HepG2 (cell line): ENCODE measurements at regions not wholly inside any gene's neighbourhood (a gene's known extent, or its start where the extent isn't known, plus 50 kb on each side); places are given as distances from the start of the nearest gene placed in this dataset.

Source experiments
- ATF7-NPFF ChIP-seq: sonication (generic); formaldehyde crosslinking; IDR thresholded peaks from 2 replicates; pipeline ENCODE4 v1.8.1; 2023; ENCODE audit warnings: mild to moderate bottlenecking, low read depth, missing genetic modification reagents, moderate library complexity
- CENPT ChIP-seq: sonication (generic); formaldehyde crosslinking; IDR thresholded peaks from 2 replicates; pipeline ENCODE4 v1.8.0; 2022; ENCODE audit warnings: low read depth, mild to moderate bottlenecking, moderate library complexity, missing genetic modification reagents
- CENPX ChIP-seq: sonication (generic); formaldehyde crosslinking; IDR thresholded peaks from 2 replicates; pipeline ENCODE4 v1.9.0; 2021; ENCODE audit warnings: mild to moderate bottlenecking, missing genetic modification reagents, moderate library complexity
- DNMT3B ChIP-seq: conservative IDR thresholded peaks from 2 replicates; pipeline ENCODE4 v1.6.1; 2016; ENCODE audit warnings: missing biosample characterization, control low read depth
- HDAC2 ChIP-seq: sonication (generic); formaldehyde crosslinking; IDR thresholded peaks from 2 replicates; pipeline ENCODE4 v1.4.0; 2020; ENCODE audit warnings: missing genetic modification reagents
- KIAA2018 ChIP-seq: sonication (generic); formaldehyde crosslinking; IDR thresholded peaks from 2 replicates; pipeline ENCODE4 v1.5.0; 2020; ENCODE audit warnings: mild to moderate bottlenecking, missing genetic modification reagents, borderline replicate concordance
- ZNF335 ChIP-seq: sonication (generic); formaldehyde crosslinking; IDR thresholded peaks from 2 replicates; pipeline ENCODE4 v1.4.0; 2020; ENCODE audit warnings: missing genetic modification reagents

- no peak for TF ChIP-seq KIAA2018 (CRISPR knock-in tag)
- no peak for TF ChIP-seq CENPT (CRISPR knock-in tag)
- no peak for TF ChIP-seq ZNF335 (CRISPR knock-in tag)
- TF ChIP-seq DNMT3B (CRISPR knock-in tag): no peak
- TF ChIP-seq ATF7-NPFF (CRISPR knock-in tag): no peak
- TF ChIP-seq CENPX (CRISPR knock-in tag): no peak
- no peak for TF ChIP-seq HDAC2 (CRISPR knock-in tag)
- TF ChIP-seq, all 625 proteins: peak for 0
Observed at GRCh38 chr5:99773290-99773689, 761.9 kb upstream of the FAM174A start (continued).
